ENCODE measurements at regions not wholly inside any gene's neighbourhood (a gene's known extent, or its start where the extent isn't known, plus 50 kb on each side); places are given as distances from the start of the nearest gene placed in this dataset.

DNA sequence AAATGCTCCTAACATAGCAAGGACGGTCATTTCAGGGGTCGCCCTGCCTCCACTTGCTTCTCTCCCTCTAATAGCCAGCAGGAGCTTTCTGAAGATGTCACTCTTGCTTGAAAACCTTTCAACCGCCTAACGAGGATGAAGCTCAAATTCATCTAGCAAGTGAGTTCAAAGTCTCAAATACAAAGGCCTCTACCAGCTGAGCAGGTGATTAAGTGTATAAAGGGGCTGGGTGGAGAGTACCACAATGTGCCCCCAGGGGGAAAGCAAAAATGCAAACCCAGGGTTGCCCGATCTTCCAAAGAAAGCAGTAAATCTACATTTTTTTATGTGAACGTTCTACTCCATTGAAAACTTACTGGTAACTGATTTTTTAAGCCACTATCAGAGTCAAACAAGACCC is 50.4 kb upstream of the GRIP2 start:
- WGBS, 2 experiments: 36 to 44% methylated on average over 6 of the region's 6 CpGs
- H3K4me1 ChIP-seq (ENCODE audit: control insufficient read depth, insufficient read depth, low read length): no peaks in the 10 kb centered on the region
- no peaks in the 10 kb centered on the region for H3K36me3 ChIP-seq (ENCODE audit: control insufficient read depth, insufficient read depth, low read length)
- no peak overlapping the region for H3K4me3 ChIP-seq (ENCODE audit: insufficient read depth, low read depth, low read length)
- no peaks in the 10 kb centered on the region for H3K9me3 ChIP-seq (ENCODE audit: control insufficient read depth, low read length)
- no peak overlapping the region for H3K27ac ChIP-seq (ENCODE audit: insufficient read depth, low read depth, low read length, poor library complexity, severe bottlenecking)
- no peaks in the 10 kb centered on the region for H3K27me3 ChIP-seq (ENCODE audit: control insufficient read depth, insufficient read depth, low read length, poor library complexity, severe bottlenecking)

DNA sequence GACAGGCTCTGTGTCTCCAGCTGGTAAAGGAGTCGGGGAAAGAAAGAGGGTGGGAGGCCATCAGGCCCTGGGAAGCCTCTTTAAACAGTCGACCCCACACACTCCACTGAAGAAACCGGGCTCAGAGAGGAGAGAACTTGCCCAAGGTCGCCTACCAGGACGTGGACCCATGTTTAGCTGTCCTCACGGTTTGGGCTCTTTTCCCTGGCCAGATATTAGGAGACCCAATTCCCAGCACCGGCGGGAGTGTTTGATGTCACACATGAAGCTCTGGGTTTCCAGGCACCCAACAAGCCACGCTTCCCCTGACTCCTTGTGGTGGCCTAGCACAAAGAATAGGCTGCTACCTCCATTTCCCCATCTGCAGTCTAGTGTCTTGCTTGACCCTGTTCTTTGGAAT is 52.2 kb upstream of the GRIP2 start:
- H3K27ac ChIP-seq (ENCODE audit: insufficient read depth, low read depth, low read length, poor library complexity, severe bottlenecking): no peak overlapping the region
- H3K27me3 ChIP-seq (ENCODE audit: control insufficient read depth, insufficient read depth, low read length, poor library complexity, severe bottlenecking): no peaks in the 10 kb centered on the region
- H3K36me3 ChIP-seq (ENCODE audit: control insufficient read depth, insufficient read depth, low read length): no peaks in the 10 kb centered on the region
- WGBS, 2 experiments: 90 to 92% methylated on average over 9 of the region's 9 CpGs
- H3K4me3 ChIP-seq (ENCODE audit: insufficient read depth, low read depth, low read length): no peak overlapping the region
- H3K9me3 ChIP-seq (ENCODE audit: control insufficient read depth, low read length): no peaks in the 10 kb centered on the region
- no peaks in the 10 kb centered on the region for H3K4me1 ChIP-seq (ENCODE audit: control insufficient read depth, insufficient read depth, low read length)

DNA sequence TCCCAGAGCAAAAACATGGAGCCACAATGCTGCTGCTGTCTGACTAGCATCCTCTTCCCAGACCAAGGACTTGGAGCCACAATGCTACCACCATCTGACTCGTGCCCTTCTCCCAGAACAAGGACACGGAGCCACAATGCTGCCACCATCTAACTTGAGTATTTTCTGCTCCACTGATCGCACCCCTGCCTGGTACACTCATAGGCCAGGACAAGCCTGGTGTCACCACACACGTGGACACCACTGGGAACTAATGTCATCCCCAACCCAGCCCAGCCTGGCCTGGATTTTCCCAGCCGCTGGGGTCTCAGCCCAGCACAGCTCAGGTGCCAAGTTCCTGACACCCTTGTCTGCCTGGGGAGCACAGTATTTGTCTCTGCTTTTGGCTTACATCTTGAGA is 52.7 kb upstream of the GRIP2 start:
- Histone ChIP-seq H3K36me3 (ENCODE audit: control insufficient read depth, insufficient read depth, low read length) (no peaks in the 10 kb centered on the region), H3K4me1 (ENCODE audit: control insufficient read depth, insufficient read depth, low read length) (no peaks in the 10 kb centered on the region), H3K4me3 (ENCODE audit: insufficient read depth, low read depth, low read length) (no peak overlapping the region), H3K9me3 (ENCODE audit: control insufficient read depth, low read length) (no peaks in the 10 kb centered on the region), H3K27me3 (ENCODE audit: control insufficient read depth, insufficient read depth, low read length, poor library complexity, severe bottlenecking) (no peaks in the 10 kb centered on the region), H3K27ac (ENCODE audit: insufficient read depth, low read depth, low read length, poor library complexity, severe bottlenecking) (no peak overlapping the region)
- 88 to 94% methylated on average over 5 of the region's 5 CpGs for WGBS, 2 experiments

DNA sequence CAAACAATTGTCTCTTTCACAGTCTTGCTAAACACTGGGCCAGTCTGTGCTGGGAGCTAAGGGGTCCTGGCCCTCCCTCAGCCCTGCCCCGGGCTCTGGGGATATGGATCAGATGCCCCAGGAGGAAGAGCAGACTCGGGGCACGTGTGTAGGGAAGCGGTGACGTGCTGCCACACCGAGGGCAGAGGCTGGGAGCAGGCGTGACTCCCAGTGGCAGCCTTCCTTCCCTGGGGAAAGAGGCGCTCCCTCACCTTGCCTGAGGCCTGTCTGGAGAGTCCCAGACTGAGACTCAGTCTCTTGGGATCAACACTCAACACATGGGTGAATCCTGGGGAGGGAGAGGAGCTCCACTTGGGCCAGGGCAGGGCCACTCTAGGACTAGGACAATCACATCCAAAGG is 54.1 kb upstream of the GRIP2 start:
- no peaks in the 10 kb centered on the region for H3K4me1 ChIP-seq (ENCODE audit: control insufficient read depth, insufficient read depth, low read length)
- 84% methylated on average over 8 of the region's 8 CpGs for WGBS, 2 experiments
- no peak overlapping the region for H3K27ac ChIP-seq (ENCODE audit: insufficient read depth, low read depth, low read length, poor library complexity, severe bottlenecking)
- H3K4me3 ChIP-seq (ENCODE audit: insufficient read depth, low read depth, low read length): no peak overlapping the region
- H3K36me3 ChIP-seq (ENCODE audit: control insufficient read depth, insufficient read depth, low read length): no peaks in the 10 kb centered on the region
- peaks cover 7% of the 10 kb centered on the region for H3K27me3 ChIP-seq (ENCODE audit: control insufficient read depth, insufficient read depth, low read length, poor library complexity, severe bottlenecking)
- no peaks in the 10 kb centered on the region for H3K9me3 ChIP-seq (ENCODE audit: control insufficient read depth, low read length)

- Histone ChIP-seq H3K4me1 (ENCODE audit: control insufficient read depth, insufficient read depth, low read length) (no peaks in the 10 kb centered on the region), H3K27me3 (ENCODE audit: control insufficient read depth, insufficient read depth, low read length, poor library complexity, severe bottlenecking) (peaks cover 18% of the 10 kb centered on the region), H3K4me3 (ENCODE audit: insufficient read depth, low read depth, low read length) (no peak overlapping the region), H3K36me3 (ENCODE audit: control insufficient read depth, insufficient read depth, low read length) (no peaks in the 10 kb centered on the region), H3K27ac (ENCODE audit: insufficient read depth, low read depth, low read length, poor library complexity, severe bottlenecking) (no peak overlapping the region), H3K9me3 (ENCODE audit: control insufficient read depth, low read length) (no peaks in the 10 kb centered on the region)
- WGBS, 2 experiments: 83 to 84% methylated on average over 8 of the region's 8 CpGs
Observed at GRCh38 chr3:14595561-14595960, 55.4 kb upstream of the GRIP2 start.

GRCh38 chr3:14597266-14597665 is 54.3 kb upstream of the CCDC174 start:
- H3K36me3 ChIP-seq (ENCODE audit: control insufficient read depth, insufficient read depth, low read length): no peaks in the 10 kb centered on the region
- H3K27ac ChIP-seq (ENCODE audit: insufficient read depth, low read depth, low read length, poor library complexity, severe bottlenecking): no peak overlapping the region
- WGBS, 2 experiments: 82 to 89% methylated on average over 3 of the region's 3 CpGs
- no peak overlapping the region for H3K4me3 ChIP-seq (ENCODE audit: insufficient read depth, low read depth, low read length)
- H3K9me3 ChIP-seq (ENCODE audit: control insufficient read depth, low read length): no peaks in the 10 kb centered on the region
- peaks cover 36% of the 10 kb centered on the region for H3K27me3 ChIP-seq (ENCODE audit: control insufficient read depth, insufficient read depth, low read length, poor library complexity, severe bottlenecking)
- H3K4me1 ChIP-seq (ENCODE audit: control insufficient read depth, insufficient read depth, low read length): peaks cover 2% of the 10 kb centered on the region

- 26 to 34% methylated on average over 9 of the region's 9 CpGs for WGBS, 2 experiments
- Histone ChIP-seq H3K4me3 (ENCODE audit: insufficient read depth, low read depth, low read length) (no peak overlapping the region), H3K27me3 (ENCODE audit: control insufficient read depth, insufficient read depth, low read length, poor library complexity, severe bottlenecking) (peaks cover 44% of the 10 kb centered on the region), H3K27ac (ENCODE audit: insufficient read depth, low read depth, low read length, poor library complexity, severe bottlenecking) (no peak overlapping the region), H3K4me1 (ENCODE audit: control insufficient read depth, insufficient read depth, low read length) (peaks cover 6% of the 10 kb centered on the region), H3K36me3 (ENCODE audit: control insufficient read depth, insufficient read depth, low read length) (no peaks in the 10 kb centered on the region), H3K9me3 (ENCODE audit: control insufficient read depth, low read length) (no peaks in the 10 kb centered on the region)
Observed at GRCh38 chr3:14598143-14598569, 53.4 kb upstream of the CCDC174 start.

- H3K4me3 ChIP-seq (ENCODE audit: insufficient read depth, low read depth, low read length): no peak overlapping the region
- no peaks in the 10 kb centered on the region for H3K9me3 ChIP-seq (ENCODE audit: control insufficient read depth, low read length)
- no peaks in the 10 kb centered on the region for H3K36me3 ChIP-seq (ENCODE audit: control insufficient read depth, insufficient read depth, low read length)
- H3K27ac ChIP-seq (ENCODE audit: insufficient read depth, low read depth, low read length, poor library complexity, severe bottlenecking): no peak overlapping the region
- H3K27me3 ChIP-seq (ENCODE audit: control insufficient read depth, insufficient read depth, low read length, poor library complexity, severe bottlenecking): peaks cover 54% of the 10 kb centered on the region
- H3K4me1 ChIP-seq (ENCODE audit: control insufficient read depth, insufficient read depth, low read length): peaks cover 6% of the 10 kb centered on the region
Observed at GRCh38 chr3:14599488-14599887, 52.1 kb upstream of the CCDC174 start.

DNA sequence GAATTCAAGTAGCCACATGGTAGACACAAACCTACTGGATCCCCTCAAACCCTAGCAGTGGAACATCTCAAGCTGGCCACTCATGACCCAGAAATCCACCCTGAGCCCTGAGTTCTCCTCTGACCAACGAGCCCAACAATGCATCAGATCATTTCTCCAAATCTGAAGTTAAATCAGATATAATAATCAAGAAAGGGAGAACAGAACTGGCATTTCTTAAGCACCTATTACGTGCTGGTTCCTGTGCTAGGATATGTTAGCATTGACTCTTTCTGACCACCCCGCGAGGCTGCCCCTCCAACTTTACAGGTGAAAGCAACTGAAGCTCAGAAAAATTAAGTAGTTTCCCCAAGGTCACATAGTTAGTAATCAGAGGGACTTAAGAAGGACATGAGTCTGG is 51.5 kb upstream of the CCDC174 start:
- WGBS, 2 experiments: 87 to 92% methylated on average over 4 of the region's 4 CpGs
- Histone ChIP-seq H3K27ac (ENCODE audit: insufficient read depth, low read depth, low read length, poor library complexity, severe bottlenecking) (no peak overlapping the region), H3K4me1 (ENCODE audit: control insufficient read depth, insufficient read depth, low read length) (peaks cover 6% of the 10 kb centered on the region), H3K27me3 (ENCODE audit: control insufficient read depth, insufficient read depth, low read length, poor library complexity, severe bottlenecking) (peaks cover 54% of the 10 kb centered on the region), H3K4me3 (ENCODE audit: insufficient read depth, low read depth, low read length) (no peak overlapping the region), H3K9me3 (ENCODE audit: control insufficient read depth, low read length) (no peaks in the 10 kb centered on the region), H3K36me3 (ENCODE audit: control insufficient read depth, insufficient read depth, low read length) (no peaks in the 10 kb centered on the region)

GRCh38 chr3:14600856-14601610 is 50.5 kb upstream of the CCDC174 start:
- Histone ChIP-seq H3K4me1 (ENCODE audit: control insufficient read depth, insufficient read depth, low read length) (peaks cover 6% of the 10 kb centered on the region), H3K4me3 (ENCODE audit: insufficient read depth, low read depth, low read length) (no peak overlapping the region), H3K27ac (ENCODE audit: insufficient read depth, low read depth, low read length, poor library complexity, severe bottlenecking) (no peak overlapping the region), H3K36me3 (ENCODE audit: control insufficient read depth, insufficient read depth, low read length) (no peaks in the 10 kb centered on the region), H3K9me3 (ENCODE audit: control insufficient read depth, low read length) (no peaks in the 10 kb centered on the region), H3K27me3 (ENCODE audit: control insufficient read depth, insufficient read depth, low read length, poor library complexity, severe bottlenecking) (peaks cover 54% of the 10 kb centered on the region)
- 79 to 82% methylated on average over 10 of the region's 10 CpGs for WGBS, 2 experiments

GRCh38 chr3:14601692-14602005 is 49.9 kb upstream of the CCDC174 start:
- H3K9me3 ChIP-seq (ENCODE audit: control insufficient read depth, low read length): no peaks in the 10 kb centered on the region
- peaks cover 54% of the 10 kb centered on the region for H3K27me3 ChIP-seq (ENCODE audit: control insufficient read depth, insufficient read depth, low read length, poor library complexity, severe bottlenecking)
- no peak overlapping the region for H3K4me3 ChIP-seq (ENCODE audit: insufficient read depth, low read depth, low read length)
- peaks cover 6% of the 10 kb centered on the region for H3K4me1 ChIP-seq (ENCODE audit: control insufficient read depth, insufficient read depth, low read length)
- H3K36me3 ChIP-seq (ENCODE audit: control insufficient read depth, insufficient read depth, low read length): no peaks in the 10 kb centered on the region
- WGBS, 2 experiments: 41 to 54% methylated on average over 4 of the region's 4 CpGs
- no peak overlapping the region for H3K27ac ChIP-seq (ENCODE audit: insufficient read depth, low read depth, low read length, poor library complexity, severe bottlenecking)
